Endothelial cell of umbilical vein (primary cell): ENCODE measurements at regions not wholly inside any gene's neighbourhood (a gene's known extent, or its start where the extent isn't known, plus 50 kb on each side); places are given as distances from the start of the nearest gene placed in this dataset.

Experiments
- BruUV-seq: library from RNA; stranded (reverse); fragments of 400-500 nt; replicated peaks from 2 replicates; lab custom pipeline; 2021; lab: Mats Ljungman, UMichigan
- CTCF ChIA-PET: fragments of 300-600, 350-600 bp; sonication (Branson Sonifier 250); formaldehyde crosslinking; loops from one replicate; lab custom pipeline; 2021; ENCODE audit warnings: antibody characterized with exemption, inconsistent platforms; lab: Charles Lee
- POLR2A ChIA-PET: fragments of 300-600, 350-600 bp; sonication (Branson Sonifier 250); formaldehyde crosslinking; loops from one replicate; lab custom pipeline; 2021; ENCODE audit warnings: antibody characterized with exemption, inconsistent platforms; lab: Charles Lee
- DNase-seq: peaks from one replicate; pipeline ENCODE4 v3.0.0-alpha.2; 2011; ENCODE audit warnings: low read depth, low spot score
- FAIRE-seq: peaks from 2 replicates; lab custom pipeline; 2011; peaks lifted over from hg19 to GRCh38; lab: Jason Lieb, UNC
- H2AFZ ChIP-seq: 2 replicates; pipeline ENCODE4 v1.6.0; 2012; ENCODE audit warnings: low read depth, low read length, control low read depth, inconsistent platforms
- H3K27ac ChIP-seq: 2 replicates; pipeline ENCODE4 v1.5.1; 2011; ENCODE audit warnings: low read depth, mild to moderate bottlenecking, control low read depth, low read length, moderate library complexity; ENCODE audit not compliant: insufficient read depth
- H3K27me3 ChIP-seq, 2 experiments: 2 replicates each; pipeline versions ENCODE4 v1.6.0 to v1.6.1; 2011; ENCODE audit warnings: low read length in 2 of 2, mixed read lengths in 1 of 2; ENCODE audit not compliant: control insufficient read depth in 2 of 2, insufficient read depth in 2 of 2
- H3K36me3 ChIP-seq, 2 experiments: 2 replicates in 1 of 2; 3 replicates in 1 of 2; pipeline ENCODE4 v1.5.1; 2011; ENCODE audit warnings: low read length in 2 of 2, mild to moderate bottlenecking in 1 of 2, moderate library complexity in 1 of 2; ENCODE audit not compliant: control insufficient read depth in 2 of 2, insufficient read depth in 2 of 2; ENCODE audit errors: extremely low read depth in 1 of 2
- H3K4me1 ChIP-seq: 3 replicates; pipeline ENCODE4 v1.5.1; 2011; ENCODE audit warnings: mild to moderate bottlenecking, low read length; ENCODE audit not compliant: control insufficient read depth, insufficient read depth; ENCODE audit errors: extremely low read depth
- H3K4me2 ChIP-seq: 2 replicates; pipeline ENCODE4 v1.6.1; 2011; ENCODE audit warnings: low read length, control low read depth, mixed read lengths; ENCODE audit not compliant: insufficient read depth
- H3K4me3 ChIP-seq, 3 experiments: fragments of 200-600 bp in 1 of 3; sonication (generic), shearing (Covaris generic) in 1 of 3; replicated peaks in 1 of 3; 2 replicates each; pipeline ENCODE4 v1.5.1; 2011 to 2016; ENCODE audit warnings: control low read depth in 3 of 3, low read length in 3 of 3, mild to moderate bottlenecking in 2 of 3, inconsistent platforms in 1 of 3, low read depth in 1 of 3, moderate library complexity in 1 of 3; ENCODE audit not compliant: insufficient read depth in 1 of 3
- H3K79me2 ChIP-seq: 2 replicates; pipeline ENCODE4 v1.6.0; 2012; ENCODE audit warnings: low read length, inconsistent platforms; ENCODE audit not compliant: control insufficient read depth, insufficient read depth
- H3K9ac ChIP-seq: replicated peaks from 2 replicates; pipeline ENCODE3; 2011; ENCODE audit warnings: low read length, control low read depth; ENCODE audit not compliant: insufficient read depth; ENCODE audit errors: extremely low read depth
- H3K9me1 ChIP-seq: replicated peaks from 3 replicates; pipeline ENCODE4 v1.6.0; 2011; ENCODE audit warnings: mild to moderate bottlenecking, low read length; ENCODE audit not compliant: control insufficient read depth, insufficient read depth; ENCODE audit errors: extremely low read depth
- H3K9me3 ChIP-seq: replicated peaks from 2 replicates; pipeline ENCODE4 v1.5.1; 2012; ENCODE audit warnings: low read length, inconsistent platforms; ENCODE audit not compliant: control insufficient read depth, insufficient read depth
- H4K20me1 ChIP-seq: replicated peaks from 2 replicates; pipeline ENCODE3; 2011; ENCODE audit warnings: mild to moderate bottlenecking, low read length; ENCODE audit not compliant: control insufficient read depth, insufficient read depth; ENCODE audit errors: extremely low read depth
- CTCF ChIP-seq, 2 donors: IDR thresholded peaks; 1 replicate in 1 of 2; 2 replicates in 1 of 2; pipeline ENCODE4 v1.5.1; 2011; ENCODE audit warnings: low read length in 2 of 2, mild to moderate bottlenecking in 2 of 2, moderate library complexity in 2 of 2, control low read depth in 1 of 2, inconsistent platforms in 1 of 2, low read depth in 1 of 2; ENCODE audit not compliant: insufficient read depth in 1 of 2; ENCODE audit errors: extremely low read depth in 1 of 2
- EZH2 ChIP-seq: IDR thresholded peaks from 2 replicates; pipeline ENCODE4 v1.6.1; 2012; ENCODE audit warnings: borderline replicate concordance, low read depth, mild to moderate bottlenecking, moderate library complexity, low read length, inconsistent platforms; ENCODE audit not compliant: severe bottlenecking
- FOS ChIP-seq: IDR thresholded peaks from 2 replicates; pipeline ENCODE4 v1.6.1; 2011; ENCODE audit warnings: mild to moderate bottlenecking, low read length, moderate library complexity, borderline replicate concordance; ENCODE audit not compliant: insufficient read depth
- GATA2 ChIP-seq: IDR thresholded peaks from 2 replicates; pipeline ENCODE4 v1.7.0; 2011; ENCODE audit warnings: low read depth, mild to moderate bottlenecking, moderate library complexity, mixed read lengths, low read length; ENCODE audit not compliant: insufficient read length, insufficient read depth
- JUN ChIP-seq: IDR thresholded peaks from 2 replicates; pipeline ENCODE4 v1.6.1; 2011; ENCODE audit warnings: borderline replicate concordance, low read depth; ENCODE audit not compliant: insufficient read length, insufficient read depth
- MYC ChIP-seq: IDR thresholded peaks from one replicate; pipeline ENCODE4 v1.6.1; 2011; ENCODE audit warnings: mild to moderate bottlenecking, low read depth, low read length
- POLR2A ChIP-seq: IDR thresholded peaks from 2 replicates; pipeline ENCODE4 v1.6.1; 2012; ENCODE audit warnings: low read depth, mild to moderate bottlenecking, control low read depth, low read length
- dilution Hi-C: fragments of 300-500 bp; cut with MboI; formaldehyde crosslinking; loops from one replicate; pipeline ENCODE4 v1.15.0; 2019; ENCODE audit warnings: low sequenced_read_pairs; ENCODE audit not compliant: extremely low pct_ligation_motif_present
- intact Hi-C: fragments of 100-400 bp; cut with micrococcal nuclease; formaldehyde crosslinking; loops from one replicate; pipeline ENCODE4 v1.10.0; 2022

DNA sequence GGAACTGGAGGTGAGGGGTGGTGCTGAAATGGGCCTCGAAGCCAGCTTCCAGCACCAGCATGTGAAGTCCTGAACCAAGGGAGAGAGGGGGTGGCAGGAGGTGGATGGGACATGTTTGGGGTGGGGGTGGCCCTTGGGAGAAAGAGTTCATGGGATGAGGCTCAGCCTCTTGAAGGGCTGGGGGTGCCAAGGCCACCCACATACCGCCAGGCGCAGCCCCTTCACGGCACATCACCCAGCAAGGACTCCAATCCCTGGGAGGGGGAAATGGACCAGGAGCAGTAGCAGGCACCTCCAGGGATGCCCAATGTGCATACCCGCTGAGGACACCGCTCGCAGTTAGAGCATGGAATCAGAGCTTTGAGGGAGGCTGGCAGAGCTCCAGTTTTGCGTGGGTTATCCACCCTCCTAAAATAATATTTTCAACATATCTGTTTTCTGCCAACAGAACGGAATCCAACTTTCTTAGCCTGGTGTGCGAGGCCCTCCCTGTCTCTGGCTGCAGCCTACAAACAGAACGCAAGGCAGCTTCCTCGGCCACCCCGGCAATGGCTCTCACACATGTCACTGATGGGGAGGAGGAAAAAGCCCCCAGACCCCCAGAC, 140.5 kb upstream of the VSTM2B start:
- no peak overlapping the region for H3K4me3 ChIP-seq
- H3K27me3 ChIP-seq: no peaks in the 10 kb centered on the region
- H3K79me2 ChIP-seq: no peaks in the 10 kb centered on the region
- H3K27ac ChIP-seq: no peak overlapping the region
- H4K20me1 ChIP-seq: no peaks in the 10 kb centered on the region
- no peaks in the 10 kb centered on the region for H3K4me1 ChIP-seq
- no peak overlapping the region for H3K9ac ChIP-seq
- intact Hi-C loops: no loop called here
- dilution Hi-C loops: no loop called here
- no peak for TF ChIP-seq CTCF (IDR thresholded peaks at IDR 0.05; ENCODE audit: extremely low read depth in 1 of 2, insufficient read depth in 1 of 2, low read depth in 1 of 2, low read length in 2 of 2)
- TF ChIP-seq GATA2: no peak
- no peak for TF ChIP-seq FOS
- TF ChIP-seq EZH2: no peak
- TF ChIP-seq MYC: no peak
- no peak for TF ChIP-seq JUN
- no peak for TF ChIP-seq POLR2A
- no peak overlapping the region for H2AFZ ChIP-seq
- POLR2A ChIA-PET: no interaction called here
- H3K36me3 ChIP-seq: no peaks in the 10 kb centered on the region
- no peaks in the 10 kb centered on the region for H3K9me1 ChIP-seq
- peaks cover 4% of the 10 kb centered on the region for H3K9me3 ChIP-seq
- DNase-seq (no peak), FAIRE-seq (no peak)
- no peak overlapping the region for H3K4me2 ChIP-seq
- BruUV-seq: no TSS peak
- CTCF ChIA-PET: no interaction called here
